HEK293 (cell line): ENCODE measurements at regions not wholly inside any gene's neighbourhood (a gene's known extent, or its start where the extent isn't known, plus 50 kb on each side); places are given as distances from the start of the nearest gene placed in this dataset.

Experiments
- CTCF ChIA-PET: fragments of 350-600 bp; formaldehyde crosslinking; extraction: SDS; loops from one replicate; lab custom pipeline; 2021; ENCODE audit warnings: antibody characterized with exemption; lab: Yijun Ruan, JAX
- POLR2A ChIA-PET: fragments of 300-600 bp; formaldehyde crosslinking; extraction: SDS; loops from one replicate; lab custom pipeline; 2020; ENCODE audit warnings: antibody characterized with exemption, inconsistent platforms; lab: Yijun Ruan, JAX
- H3K27ac ChIP-seq: fragments of 200-500 bp; sonication (Bioruptor generic); 2 replicates; pipeline ENCODE4 v1.5.1; 2014; ENCODE audit warnings: low read depth, low read length, control low read depth, inconsistent platforms; ENCODE audit errors: extremely low read depth
- H3K36me3 ChIP-seq, 2 experiments: fragments of 200-500 bp in 1 of 2; sonication (Bioruptor generic) in 1 of 2; 1 replicate in 1 of 2; 2 replicates in 1 of 2; pipeline ENCODE4 v1.5.1; 2014 to 2017; ENCODE audit warnings: inconsistent platforms in 2 of 2, low read length in 2 of 2; ENCODE audit not compliant: control insufficient read depth in 2 of 2, insufficient read depth in 1 of 2
- H3K4me1 ChIP-seq: fragments of 200-500 bp; sonication (Bioruptor generic); 2 replicates; pipeline ENCODE4 v1.5.1; 2014; ENCODE audit warnings: mild to moderate bottlenecking, low read length, inconsistent platforms; ENCODE audit not compliant: control insufficient read depth, insufficient read depth
- H3K4me3 ChIP-seq: 2 replicates; pipeline ENCODE4 v1.5.1; 2011; ENCODE audit warnings: low read depth, mild to moderate bottlenecking, control low read depth, low read length, moderate library complexity
- H3K9me3 ChIP-seq: fragments of 200-500 bp; sonication (Bioruptor generic); 2 replicates; pipeline ENCODE4 v1.5.1; 2014; ENCODE audit warnings: low read depth, low read length, inconsistent platforms; ENCODE audit not compliant: control insufficient read depth, insufficient read depth
- EGR2 ChIP-seq: fragments of 450-650 bp; formaldehyde crosslinking; IDR thresholded peaks from 2 replicates; pipeline ENCODE4 v1.5.1; 2016; ENCODE audit warnings: low read depth, missing biosample characterization, missing genetic modification characterization
- KLF1 ChIP-seq: fragments of 450-650 bp; formaldehyde crosslinking; IDR thresholded peaks from 2 replicates; pipeline ENCODE4 v1.5.1; 2016; ENCODE audit warnings: missing biosample characterization, missing genetic modification characterization
- KLF10 ChIP-seq: fragments of 450-650 bp; IDR thresholded peaks from 2 replicates; pipeline ENCODE4 v1.5.1; 2018; ENCODE audit warnings: missing biosample characterization, mild to moderate bottlenecking, missing genetic modification characterization
- PRDM4 ChIP-seq: fragments of 450-650 bp; formaldehyde crosslinking; IDR thresholded peaks from 2 replicates; pipeline ENCODE4 v1.5.1; 2017; ENCODE audit warnings: missing biosample characterization, missing genetic modification characterization
- ZBTB17 ChIP-seq: fragments of 450-650 bp; formaldehyde crosslinking; IDR thresholded peaks from 2 replicates; pipeline ENCODE4 v1.5.1; 2016; ENCODE audit warnings: missing biosample characterization, missing genetic modification characterization
- ZBTB8A ChIP-seq: fragments of 450-650 bp; formaldehyde crosslinking; IDR thresholded peaks from 2 replicates; pipeline ENCODE4 v1.5.1; 2016; ENCODE audit warnings: missing biosample characterization, missing genetic modification characterization
- ZNF121 ChIP-seq: fragments of 450-650 bp; formaldehyde crosslinking; IDR thresholded peaks from 2 replicates; pipeline ENCODE4 v1.5.1; 2016; ENCODE audit warnings: missing biosample characterization, missing genetic modification characterization
- ZNF174 ChIP-seq: fragments of 450-650 bp; formaldehyde crosslinking; IDR thresholded peaks from 2 replicates; pipeline ENCODE4 v1.5.0; 2017; ENCODE audit warnings: missing biosample characterization, mild to moderate bottlenecking, missing genetic modification characterization
- ZNF398 ChIP-seq: fragments of 450-650 bp; formaldehyde crosslinking; IDR thresholded peaks from 2 replicates; pipeline ENCODE4 v1.5.1; 2017; ENCODE audit warnings: missing biosample characterization, missing genetic modification characterization
- ZNF521 ChIP-seq: fragments of 450-650 bp; formaldehyde crosslinking; IDR thresholded peaks from 2 replicates; pipeline ENCODE4 v1.5.1; 2017; ENCODE audit warnings: missing biosample characterization, mild to moderate bottlenecking, missing genetic modification characterization
- ZNF610 ChIP-seq: fragments of 450-650 bp; formaldehyde crosslinking; IDR thresholded peaks from 2 replicates; pipeline ENCODE4 v1.5.1; 2016; ENCODE audit warnings: missing biosample characterization, missing genetic modification characterization, borderline replicate concordance
- ZNF785 ChIP-seq: fragments of 450-650 bp; formaldehyde crosslinking; IDR thresholded peaks from 2 replicates; pipeline ENCODE4 v1.5.1; 2016; ENCODE audit warnings: missing biosample characterization, missing genetic modification characterization
- ZNF837 ChIP-seq: fragments of 450-650 bp; formaldehyde crosslinking; IDR thresholded peaks from 2 replicates; pipeline ENCODE4 v1.5.1; 2016; ENCODE audit warnings: missing biosample characterization, missing genetic modification characterization
- TF ChIP-seq, protein P1 (sequence below): sonication (generic); formaldehyde crosslinking; IDR thresholded peaks from 2 replicates; pipeline ENCODE4 v1.8.1; 2022; ENCODE audit warnings: mild to moderate bottlenecking, moderate library complexity, missing genetic modification reagents
- TF ChIP-seq, protein P2 (sequence below): fragments of 450-650 bp; formaldehyde crosslinking; IDR thresholded peaks from 2 replicates; pipeline ENCODE4 v1.5.1; 2016; ENCODE audit warnings: missing biosample characterization, missing genetic modification characterization
- TF ChIP-seq, protein P3 (sequence below): fragments of 450-650 bp; formaldehyde crosslinking; IDR thresholded peaks from 2 replicates; pipeline ENCODE4 v1.5.1; 2016; ENCODE audit warnings: missing biosample characterization, missing genetic modification characterization

- no peaks in the 10 kb centered on the region for H3K36me3 ChIP-seq
- no peaks in the 10 kb centered on the region for H3K4me1 ChIP-seq
- no peak overlapping the region for H3K27ac ChIP-seq
- TF ChIP-seq, protein P1, sequence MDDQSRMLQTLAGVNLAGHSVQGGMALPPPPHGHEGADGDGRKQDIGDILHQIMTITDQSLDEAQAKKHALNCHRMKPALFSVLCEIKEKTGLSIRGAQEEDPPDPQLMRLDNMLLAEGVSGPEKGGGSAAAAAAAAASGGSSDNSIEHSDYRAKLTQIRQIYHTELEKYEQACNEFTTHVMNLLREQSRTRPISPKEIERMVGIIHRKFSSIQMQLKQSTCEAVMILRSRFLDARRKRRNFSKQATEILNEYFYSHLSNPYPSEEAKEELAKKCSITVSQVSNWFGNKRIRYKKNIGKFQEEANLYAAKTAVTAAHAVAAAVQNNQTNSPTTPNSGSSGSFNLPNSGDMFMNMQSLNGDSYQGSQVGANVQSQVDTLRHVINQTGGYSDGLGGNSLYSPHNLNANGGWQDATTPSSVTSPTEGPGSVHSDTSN (CRISPR knock-in tag), result no peak
- no peak overlapping the region for H3K4me3 ChIP-seq
- no peaks in the 10 kb centered on the region for H3K9me3 ChIP-seq
- ChIA-PET POLR2A (no interaction called here), CTCF (interaction anchor here (0.6 to 4.1 kb wide), 13 partner anchors 11 to 481 kb away, joined by 3 to 45 read pairs (median 3); no protein-coding TSS in a partner anchor)
Observed at GRCh38 chr22:22344430-22344829, 99.8 kb downstream of the VPREB1 start.

DNA sequence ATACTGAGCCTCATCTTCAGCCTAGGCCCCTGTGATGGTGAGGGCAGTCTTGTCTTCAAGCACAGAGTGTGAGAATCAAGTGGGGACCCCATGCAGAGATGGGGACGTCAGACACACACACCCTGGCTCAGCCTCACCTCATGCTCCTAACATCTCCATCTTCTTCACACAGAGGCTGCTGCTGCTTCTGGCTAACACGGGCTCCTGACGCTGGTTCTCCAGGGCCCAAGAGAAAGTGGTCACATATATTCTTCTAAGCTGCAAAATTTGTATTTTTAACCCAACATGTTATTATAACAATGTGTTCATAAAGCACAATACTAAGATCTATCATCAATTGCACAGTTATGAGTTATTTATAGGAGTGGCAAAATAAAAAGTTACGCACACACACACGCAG is 101.2 kb downstream of the VPREB1 start:
- Histone ChIP-seq H3K36me3 (no peaks in the 10 kb centered on the region), H3K4me1 (no peaks in the 10 kb centered on the region), H3K9me3 (no peaks in the 10 kb centered on the region), H3K4me3 (no peak overlapping the region), H3K27ac (no peak overlapping the region)
- ChIA-PET POLR2A (interaction anchor here (0.6 kb wide), 1 partner anchor 82 kb away, joined by 3 read pairs; no protein-coding TSS in a partner anchor), CTCF (interaction anchor here (1.0 to 4.1 kb wide), 7 partner anchors 9 to 149 kb away, joined by 3 to 21 read pairs (median 3); no protein-coding TSS in a partner anchor)
- TF ChIP-seq ZBTB8A (tag by site-specific recombination) (no peak), PRDM4 (no peak), ZNF837 (tag by site-specific recombination) (no peak), ZNF398 (tag by site-specific recombination) (no peak), KLF1 (tag by site-specific recombination) (no peak), ZNF521 (tag by site-specific recombination) (no peak), ZNF121 (tag by site-specific recombination) (no peak), ZNF785 (tag by site-specific recombination) (no peak), KLF10 (no peak), ZBTB17 (no peak), ZNF610 (tag by site-specific recombination) (no peak), EGR2 (tag by site-specific recombination) (no peak), ZNF174 (tag by site-specific recombination) (no peak)
- TF ChIP-seq, protein P2, sequence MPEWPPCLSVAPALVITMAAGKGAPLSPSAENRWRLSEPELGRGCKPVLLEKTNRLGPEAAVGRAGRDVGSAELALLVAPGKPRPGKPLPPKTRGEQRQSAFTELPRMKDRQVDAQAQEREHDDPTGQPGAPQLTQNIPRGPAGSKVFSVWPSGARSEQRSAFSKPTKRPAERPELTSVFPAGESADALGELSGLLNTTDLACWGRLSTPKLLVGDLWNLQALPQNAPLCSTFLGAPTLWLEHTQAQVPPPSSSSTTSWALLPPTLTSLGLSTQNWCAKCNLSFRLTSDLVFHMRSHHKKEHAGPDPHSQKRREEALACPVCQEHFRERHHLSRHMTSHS, result no peak
- TF ChIP-seq, protein P3, sequence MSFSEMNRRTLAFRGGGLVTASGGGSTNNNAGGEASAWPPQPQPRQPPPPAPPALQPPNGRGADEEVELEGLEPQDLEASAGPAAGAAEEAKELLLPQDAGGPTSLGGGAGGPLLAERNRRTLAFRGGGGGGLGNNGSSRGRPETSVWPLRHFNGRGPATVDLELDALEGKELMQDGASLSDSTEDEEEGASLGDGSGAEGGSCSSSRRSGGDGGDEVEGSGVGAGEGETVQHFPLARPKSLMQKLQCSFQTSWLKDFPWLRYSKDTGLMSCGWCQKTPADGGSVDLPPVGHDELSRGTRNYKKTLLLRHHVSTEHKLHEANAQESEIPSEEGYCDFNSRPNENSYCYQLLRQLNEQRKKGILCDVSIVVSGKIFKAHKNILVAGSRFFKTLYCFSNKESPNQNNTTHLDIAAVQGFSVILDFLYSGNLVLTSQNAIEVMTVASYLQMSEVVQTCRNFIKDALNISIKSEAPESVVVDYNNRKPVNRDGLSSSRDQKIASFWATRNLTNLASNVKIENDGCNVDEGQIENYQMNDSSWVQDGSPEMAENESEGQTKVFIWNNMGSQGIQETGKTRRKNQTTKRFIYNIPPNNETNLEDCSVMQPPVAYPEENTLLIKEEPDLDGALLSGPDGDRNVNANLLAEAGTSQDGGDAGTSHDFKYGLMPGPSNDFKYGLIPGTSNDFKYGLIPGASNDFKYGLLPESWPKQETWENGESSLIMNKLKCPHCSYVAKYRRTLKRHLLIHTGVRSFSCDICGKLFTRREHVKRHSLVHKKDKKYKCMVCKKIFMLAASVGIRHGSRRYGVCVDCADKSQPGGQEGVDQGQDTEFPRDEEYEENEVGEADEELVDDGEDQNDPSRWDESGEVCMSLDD (tag by site-specific recombination), result no peak
